ENCODE measurements at regions not wholly inside any gene's neighbourhood (a gene's known extent, or its start where the extent isn't known, plus 50 kb on each side); places are given as distances from the start of the nearest gene placed in this dataset.
A peak's percentile ranks its signal among the peaks of the same experiment; 100 is the strongest.

DNA sequence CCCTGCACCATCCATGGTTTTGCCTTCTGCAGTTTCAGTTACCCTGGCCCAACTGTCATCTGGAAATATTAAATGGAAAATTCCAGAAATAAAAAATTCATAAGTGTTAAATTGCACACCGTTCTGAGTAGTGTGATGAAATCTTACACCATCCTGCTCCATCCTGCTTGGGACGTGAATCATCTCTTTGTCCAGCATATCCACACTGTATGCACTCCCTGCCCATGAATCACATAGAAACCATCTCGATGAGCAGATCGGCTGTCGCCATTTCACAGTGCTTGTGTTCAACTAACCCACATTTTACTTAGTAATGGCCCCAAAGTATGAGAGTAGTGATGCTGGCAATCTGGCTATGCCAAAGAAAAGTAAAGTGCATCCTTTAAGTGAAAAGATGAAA lies 105.9 kb upstream of the ID4 start:
- TF ChIP-seq, protein P1, sequence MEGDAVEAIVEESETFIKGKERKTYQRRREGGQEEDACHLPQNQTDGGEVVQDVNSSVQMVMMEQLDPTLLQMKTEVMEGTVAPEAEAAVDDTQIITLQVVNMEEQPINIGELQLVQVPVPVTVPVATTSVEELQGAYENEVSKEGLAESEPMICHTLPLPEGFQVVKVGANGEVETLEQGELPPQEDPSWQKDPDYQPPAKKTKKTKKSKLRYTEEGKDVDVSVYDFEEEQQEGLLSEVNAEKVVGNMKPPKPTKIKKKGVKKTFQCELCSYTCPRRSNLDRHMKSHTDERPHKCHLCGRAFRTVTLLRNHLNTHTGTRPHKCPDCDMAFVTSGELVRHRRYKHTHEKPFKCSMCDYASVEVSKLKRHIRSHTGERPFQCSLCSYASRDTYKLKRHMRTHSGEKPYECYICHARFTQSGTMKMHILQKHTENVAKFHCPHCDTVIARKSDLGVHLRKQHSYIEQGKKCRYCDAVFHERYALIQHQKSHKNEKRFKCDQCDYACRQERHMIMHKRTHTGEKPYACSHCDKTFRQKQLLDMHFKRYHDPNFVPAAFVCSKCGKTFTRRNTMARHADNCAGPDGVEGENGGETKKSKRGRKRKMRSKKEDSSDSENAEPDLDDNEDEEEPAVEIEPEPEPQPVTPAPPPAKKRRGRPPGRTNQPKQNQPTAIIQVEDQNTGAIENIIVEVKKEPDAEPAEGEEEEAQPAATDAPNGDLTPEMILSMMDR (IDR thresholded peaks at IDR 0.05; ENCODE audit: low read depth, low read length) = no peak
- no peak overlapping the region for H3K4me3 ChIP-seq (replicated peaks in 1 of 2; ENCODE audit: low read depth in 2 of 2, low read length in 2 of 2)
- peak; percentile 81 to 95 for DNase-seq (ENCODE audit: low read depth in 2 of 2)

DNA sequence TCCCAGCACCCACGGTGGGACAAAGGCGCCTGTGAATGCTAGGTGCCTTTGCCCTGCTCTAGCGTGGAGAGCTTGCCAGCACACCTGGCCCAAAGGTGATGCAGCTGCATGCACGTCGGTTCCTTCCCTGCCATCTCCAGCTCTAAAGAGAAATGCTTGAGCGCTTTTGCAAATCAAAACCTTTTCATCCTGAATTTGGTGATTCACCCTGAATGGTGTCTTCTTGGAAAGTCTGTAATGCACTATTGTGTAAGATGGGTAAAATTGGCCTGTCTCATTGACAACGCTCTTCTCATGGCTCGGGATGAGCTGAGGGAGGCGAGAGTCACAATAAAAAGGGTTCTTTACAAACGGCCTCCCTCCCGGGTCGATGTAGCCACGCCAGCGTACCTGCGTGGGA lies 103.1 kb upstream of the ID4 start:
- no peak overlapping the region for H3K4me3 ChIP-seq (replicated peaks in 1 of 2; ENCODE audit: low read depth in 2 of 2, low read length in 2 of 2)
- TF ChIP-seq, protein P1 (IDR thresholded peaks at IDR 0.05; ENCODE audit: low read depth, low read length) = no peak
- no peak for DNase-seq (ENCODE audit: low read depth in 2 of 2)

DNA sequence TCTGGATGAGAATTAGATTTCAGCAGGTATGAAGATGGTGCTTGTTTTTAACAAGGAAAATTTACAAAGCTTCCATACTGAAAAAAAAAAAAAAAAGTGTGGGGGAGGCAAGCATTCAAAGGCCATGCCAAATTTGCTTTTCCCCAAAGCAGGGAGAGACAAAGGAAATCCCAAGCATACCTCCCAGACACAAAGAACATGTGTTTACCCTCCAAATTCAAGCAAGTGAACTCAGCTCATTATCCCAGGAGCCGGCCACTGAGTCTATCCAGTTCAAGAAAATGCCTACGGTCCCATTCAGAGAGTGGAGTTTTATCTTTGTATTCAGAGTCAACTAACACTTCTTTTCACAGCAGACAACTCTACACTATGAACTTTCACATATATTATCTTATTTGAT lies 102.7 kb upstream of the ID4 start:
- no peak overlapping the region for H3K4me3 ChIP-seq (replicated peaks in 1 of 2; ENCODE audit: low read depth in 2 of 2, low read length in 2 of 2)

DNA sequence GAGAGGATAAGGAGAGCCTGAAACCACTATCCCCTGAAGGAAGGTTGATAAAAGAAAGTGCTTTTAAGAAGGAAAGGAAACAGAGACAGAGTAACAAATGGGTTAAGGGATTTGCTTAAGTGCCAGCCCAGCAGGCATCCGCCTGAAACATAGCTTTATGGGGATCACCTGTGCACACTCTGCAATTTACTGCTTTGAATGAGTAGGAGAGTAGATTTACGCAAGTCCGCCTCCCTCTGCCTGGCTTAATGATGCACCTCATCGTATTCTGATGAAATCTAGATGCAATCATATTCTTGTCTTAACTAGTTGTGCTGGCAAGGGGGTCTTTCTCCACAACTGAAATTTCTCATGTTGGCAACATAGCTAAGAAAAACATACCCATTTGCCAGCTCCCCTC lies 101.1 kb upstream of the ID4 start:
- H3K4me3 ChIP-seq (replicated peaks in 1 of 2; ENCODE audit: low read depth in 2 of 2, low read length in 2 of 2) = no peak overlapping the region
- TF ChIP-seq, protein P1 (IDR thresholded peaks at IDR 0.05; ENCODE audit: low read depth, low read length) = no peak
- no peak for DNase-seq (ENCODE audit: low read depth in 2 of 2)

More for the DNA sequence above, 102.7 kb upstream of the ID4 start:
- peak in 1 of 2 donors; percentile 47 for DNase-seq (ENCODE audit: low read depth in 2 of 2)
- TF ChIP-seq, protein P1 (IDR thresholded peaks at IDR 0.05; ENCODE audit: low read depth, low read length) = no peak

DNA sequence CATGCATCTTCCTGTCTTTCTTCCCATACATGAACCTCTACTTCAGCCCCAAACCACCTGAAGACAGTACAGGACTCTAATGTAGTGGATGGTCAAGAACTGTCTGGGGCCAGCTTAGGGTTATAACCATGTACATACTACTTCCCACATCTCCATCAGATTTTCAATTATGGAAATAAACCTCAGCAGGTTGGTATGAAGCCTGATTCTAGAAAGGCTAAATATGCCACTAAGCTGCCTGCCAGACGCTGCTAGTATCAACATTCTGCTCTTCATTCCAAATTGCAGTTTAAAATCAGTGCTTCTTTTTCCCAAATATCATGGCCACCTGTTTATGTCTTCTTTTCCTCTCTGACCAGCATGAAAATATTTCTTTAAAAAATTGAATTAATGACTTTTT lies 99.2 kb upstream of the ID4 start:
- no peak overlapping the region for H3K4me3 ChIP-seq (replicated peaks in 1 of 2; ENCODE audit: low read depth in 2 of 2, low read length in 2 of 2)
- TF ChIP-seq, protein P1 (IDR thresholded peaks at IDR 0.05; ENCODE audit: low read depth, low read length) = no peak
- no peak for DNase-seq (ENCODE audit: low read depth in 2 of 2)

DNA sequence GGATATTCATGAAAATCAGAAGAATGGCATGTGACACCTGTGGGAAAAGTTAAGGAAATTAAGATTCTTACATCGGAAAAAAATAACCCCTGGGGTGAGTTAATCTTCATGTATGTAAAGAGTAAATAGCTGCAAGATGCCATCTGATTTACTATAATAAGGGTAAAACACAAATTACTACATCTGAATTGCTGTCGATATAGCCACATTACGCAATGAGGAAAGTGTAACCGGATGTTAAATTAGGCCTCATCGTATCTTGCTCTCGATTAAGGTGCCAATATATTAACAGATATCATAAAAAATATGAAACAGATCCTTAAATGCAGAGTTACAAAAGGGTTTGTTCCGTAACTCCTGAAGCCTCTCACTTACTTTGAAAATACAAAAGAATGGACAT lies 87.4 kb upstream of the ID4 start:
- TF ChIP-seq, protein P1 (IDR thresholded peaks at IDR 0.05; ENCODE audit: low read depth, low read length) = no peak
- no peak overlapping the region for H3K4me3 ChIP-seq (replicated peaks in 1 of 2; ENCODE audit: low read depth in 2 of 2, low read length in 2 of 2)
- no peak for DNase-seq (ENCODE audit: low read depth in 2 of 2)

DNA sequence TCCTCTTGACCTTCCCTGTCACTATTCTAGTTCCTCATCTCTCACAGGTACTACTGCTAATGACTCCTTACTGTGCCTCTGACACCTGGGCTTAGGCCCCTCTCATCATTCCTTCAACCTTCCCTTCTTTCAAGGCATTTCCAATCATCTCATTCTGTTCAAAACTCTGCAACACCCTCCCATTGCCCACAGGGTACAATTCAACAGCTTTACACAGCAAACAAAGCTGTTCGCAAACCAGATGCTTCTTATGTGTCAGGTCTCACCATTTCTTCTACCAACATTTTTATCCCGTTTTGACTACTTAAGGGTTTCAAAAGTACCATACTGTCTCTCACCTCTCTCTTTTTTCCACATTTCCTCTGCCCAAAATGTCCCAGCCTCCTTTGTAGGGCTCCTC lies 84.4 kb upstream of the ID4 start:
- TF ChIP-seq, protein P1 (IDR thresholded peaks at IDR 0.05; ENCODE audit: low read depth, low read length) = no peak
- no peak for DNase-seq (ENCODE audit: low read depth in 2 of 2)
- H3K4me3 ChIP-seq (replicated peaks in 1 of 2; ENCODE audit: low read depth in 2 of 2, low read length in 2 of 2) = no peak overlapping the region

Measured in cardiac fibroblast (primary cell).